NCI-H2107 treated with DMSO at 0.1 percent for 48 hours (cell line): ENCODE measurements at regions not wholly inside any gene's neighbourhood (a gene's known extent, or its start where the extent isn't known, plus 50 kb on each side); places are given as distances from the start of the nearest gene placed in this dataset.

ENCODE experiments used
- DNase-seq: peaks from one replicate; lab custom pipeline; 2025; ENCODE audit not compliant: unreplicated experiment; lab: John Stamatoyannopoulos, UW

DNA sequence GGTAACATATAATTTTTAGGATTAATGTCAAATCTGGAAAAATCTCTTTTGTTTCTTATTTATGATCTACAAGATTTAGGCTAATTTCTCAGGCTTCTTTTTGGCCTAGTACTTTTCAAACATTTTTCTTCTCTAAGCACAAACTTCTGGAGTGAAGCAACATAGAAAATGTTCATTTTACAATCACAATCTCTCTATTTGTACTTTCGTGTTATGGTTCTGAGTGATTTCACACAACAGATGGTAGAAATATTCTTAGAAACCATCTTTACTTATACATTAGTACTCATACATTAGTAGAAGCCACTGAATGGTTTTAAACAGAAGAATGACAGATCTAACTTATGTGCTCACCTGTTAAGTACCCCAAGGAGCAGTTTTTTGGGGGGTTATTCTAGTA, 106.3 kb upstream of the ANO3 start:
- no peak for DNase-seq

DNA sequence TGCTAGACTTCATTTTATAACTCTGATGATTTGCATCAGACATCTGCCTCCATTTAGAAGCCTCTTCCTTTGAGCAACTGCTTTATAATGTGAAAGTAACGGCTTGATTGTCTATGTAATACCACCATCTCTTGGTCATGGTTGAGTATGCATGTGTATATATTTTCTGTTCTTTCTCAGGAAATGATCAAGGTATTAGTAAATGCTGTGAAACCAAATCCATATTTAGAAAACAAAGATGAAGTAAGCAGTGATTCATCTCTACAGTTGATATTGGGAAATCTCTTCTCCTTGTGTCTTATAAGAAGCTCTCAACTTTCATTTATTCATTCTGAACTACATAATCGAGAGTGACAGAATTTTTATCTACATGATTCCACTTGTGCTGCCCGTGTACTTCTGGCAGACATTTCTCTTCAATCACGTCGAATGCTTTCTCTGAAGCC, 104.6 kb upstream of the ANO3 start:
- no peak for DNase-seq

DNA sequence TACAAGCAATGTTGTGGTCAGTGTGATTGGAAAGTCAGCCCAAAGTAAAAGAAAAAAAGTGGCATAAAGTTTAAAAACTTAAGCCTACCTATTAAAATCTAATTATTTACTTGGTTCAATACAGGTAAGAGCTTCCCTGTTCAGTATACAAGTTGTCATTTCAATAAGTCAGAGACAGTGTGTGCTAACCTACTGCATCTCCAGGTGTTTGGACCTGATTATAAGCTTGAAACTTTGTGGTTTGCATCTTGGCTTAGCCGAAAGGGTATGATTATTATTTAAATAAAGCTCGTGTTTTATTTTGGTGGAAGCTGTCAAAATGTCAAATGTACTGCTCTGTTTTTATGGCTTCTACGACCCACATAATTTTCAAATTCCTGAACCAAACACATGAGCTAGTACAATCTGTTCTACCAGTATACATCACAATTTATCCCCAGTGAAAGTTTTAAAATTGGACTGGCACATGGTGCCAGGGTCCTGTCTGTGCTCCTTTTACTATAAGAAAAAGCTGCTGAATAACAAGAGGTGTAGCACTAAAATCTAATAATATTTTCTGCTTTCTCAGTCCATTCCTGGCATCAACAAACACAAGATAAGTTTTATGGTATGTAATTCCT, 103.9 kb upstream of the ANO3 start:
- no peak for DNase-seq

DNA sequence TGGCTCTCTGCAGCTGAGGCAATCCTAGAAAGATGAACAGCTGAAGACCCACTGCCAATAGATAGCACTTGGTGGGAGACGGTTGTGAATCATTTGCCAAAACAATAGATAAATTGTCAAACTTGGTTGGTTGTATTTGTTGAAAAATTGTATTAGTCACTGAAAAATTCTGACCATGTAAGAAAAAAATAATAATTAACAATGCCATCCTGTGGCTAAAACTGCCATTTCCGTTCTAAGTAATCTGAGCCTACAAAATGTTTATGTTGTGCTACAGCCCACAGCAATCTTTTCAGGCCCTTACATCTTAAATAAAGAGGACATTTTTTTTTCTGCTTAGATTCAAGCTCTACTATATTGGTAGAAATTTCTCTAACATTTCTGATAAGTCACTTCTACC, 103.2 kb upstream of the ANO3 start:
- no peak for DNase-seq

DNA sequence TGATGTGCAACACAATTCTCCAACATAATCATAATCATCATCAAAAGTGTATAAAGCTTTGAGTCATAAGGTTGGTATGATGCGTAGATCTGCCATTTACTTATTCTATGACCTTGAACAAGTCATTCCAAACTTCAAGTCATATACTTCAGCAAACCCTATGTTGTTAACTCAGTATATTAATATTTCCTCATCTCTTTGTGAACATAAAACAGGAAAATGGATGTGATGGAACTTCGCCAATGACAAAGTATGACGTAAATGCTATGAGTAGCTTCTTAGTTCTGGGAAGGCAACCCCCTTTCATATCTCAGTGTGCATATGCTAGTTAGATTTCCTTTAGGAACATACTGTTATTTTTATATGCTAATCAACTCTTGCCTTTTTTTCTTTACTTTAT, 102.7 kb upstream of the ANO3 start:
- DNase-seq, result no peak

DNA sequence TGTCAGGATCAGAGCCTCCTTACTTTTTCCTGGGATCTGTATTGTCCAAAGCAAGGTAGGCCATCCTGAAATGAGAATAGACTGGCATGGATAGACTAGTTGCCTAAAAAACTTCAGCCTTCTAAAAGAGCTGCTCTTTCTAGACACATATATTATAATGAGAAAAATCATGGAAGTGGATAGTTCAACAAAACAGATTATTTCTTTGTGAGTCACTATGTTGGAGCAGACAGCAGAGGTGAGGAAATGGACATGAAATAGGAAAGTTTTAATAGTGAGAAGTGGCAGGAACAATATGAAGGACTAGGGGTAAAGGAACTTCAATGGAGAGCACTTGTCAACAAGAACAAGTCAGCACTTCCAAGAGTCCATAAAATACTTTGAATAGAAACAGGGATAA, 101.9 kb upstream of the ANO3 start:
- no peak for DNase-seq

DNA sequence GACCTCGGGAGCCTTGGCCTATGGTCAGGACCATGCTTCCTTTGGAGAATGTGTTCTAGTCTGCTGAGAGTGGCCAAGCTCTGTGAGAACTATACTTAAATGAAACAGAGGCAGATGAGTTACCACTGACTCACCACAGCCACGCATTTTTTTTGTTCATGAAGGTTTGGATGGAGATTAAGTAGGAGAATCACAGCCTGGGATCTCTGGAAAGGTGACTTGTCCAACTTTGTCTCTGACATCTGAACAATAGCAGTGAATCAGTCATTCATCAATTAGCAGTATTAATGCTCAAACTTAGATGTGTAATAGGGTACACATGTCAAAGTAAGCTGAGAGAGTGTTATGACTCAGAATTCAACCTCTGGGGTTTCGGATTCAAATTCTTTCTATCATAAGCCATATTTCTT, 100.7 kb upstream of the ANO3 start:
- no peak for DNase-seq

DNA sequence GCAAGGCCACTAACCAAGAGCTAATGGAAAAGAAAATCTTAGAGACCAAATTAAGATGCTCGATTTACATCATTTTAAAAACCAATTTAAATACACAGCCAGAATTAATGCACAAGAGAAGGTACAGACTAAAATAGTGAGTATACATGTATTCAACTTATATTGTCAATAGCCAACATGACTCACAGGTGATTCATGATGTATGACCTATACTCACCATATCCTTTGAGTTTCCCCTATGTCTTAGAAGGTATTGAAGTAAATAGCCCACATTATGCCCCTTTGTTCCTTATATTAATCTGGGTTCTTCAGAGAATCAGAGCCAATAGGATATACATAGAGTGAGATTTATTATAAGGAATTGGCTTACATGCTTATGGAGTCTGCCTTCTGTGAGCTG, 97.5 kb upstream of the ANO3 start:
- DNase-seq, result no peak

DNA sequence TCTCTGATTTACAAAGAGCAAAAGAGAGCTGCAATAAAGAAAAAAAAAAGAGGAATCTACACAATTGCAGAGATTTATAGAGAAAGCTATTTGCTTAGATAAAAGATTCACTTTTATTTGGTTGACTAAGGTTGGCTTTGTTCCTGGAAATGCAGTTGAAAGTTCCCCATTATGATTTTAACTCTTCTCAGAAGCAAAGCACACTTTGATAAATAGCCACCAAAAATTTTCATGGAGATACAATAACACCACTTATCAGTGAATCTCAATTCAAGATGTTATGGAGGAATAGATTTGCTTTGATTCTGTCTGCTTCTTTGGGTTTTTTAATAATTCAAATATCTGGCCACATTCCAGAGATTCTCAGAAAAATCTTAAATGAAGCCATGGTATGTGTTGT, 88.5 kb upstream of the ANO3 start:
- DNase-seq, result no peak

DNA sequence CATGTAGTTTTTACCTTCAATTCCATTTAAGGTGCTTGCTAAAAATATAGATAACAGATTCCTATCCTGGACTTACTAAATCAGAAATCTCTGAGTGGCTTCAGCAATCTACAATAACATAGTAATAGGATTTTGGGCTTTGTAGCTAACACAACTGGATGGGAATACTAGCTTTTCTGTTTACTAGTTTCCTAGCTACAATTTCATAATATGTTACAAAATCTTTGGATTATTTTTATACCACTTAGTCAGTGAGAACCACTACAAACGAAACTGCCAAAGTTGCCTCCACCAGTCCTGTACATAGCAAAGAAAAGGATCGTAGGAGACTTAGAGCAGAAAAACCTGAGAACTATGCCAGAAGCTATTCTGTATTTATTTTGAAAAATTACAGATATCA, 87.7 kb upstream of the ANO3 start:
- no peak for DNase-seq

DNA sequence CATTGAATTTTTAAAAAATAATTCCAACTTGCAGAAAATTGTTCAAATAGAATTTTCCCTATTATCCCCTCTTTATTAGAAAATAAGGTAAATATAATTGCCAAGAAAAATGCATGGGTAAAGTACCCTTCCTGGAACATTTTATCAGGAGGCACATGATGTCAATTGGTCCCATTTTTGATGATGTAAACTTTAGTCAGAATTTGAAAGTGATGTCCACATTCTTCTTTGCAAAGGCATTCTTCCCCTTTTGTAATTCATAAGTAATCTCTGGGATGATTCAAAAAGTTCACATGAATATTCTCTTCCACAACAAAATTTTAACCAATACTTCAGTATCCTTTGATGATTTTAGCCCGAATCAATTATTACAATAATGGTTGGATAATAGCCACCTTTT, 86.9 kb upstream of the ANO3 start:
- DNase-seq, result no peak

DNA sequence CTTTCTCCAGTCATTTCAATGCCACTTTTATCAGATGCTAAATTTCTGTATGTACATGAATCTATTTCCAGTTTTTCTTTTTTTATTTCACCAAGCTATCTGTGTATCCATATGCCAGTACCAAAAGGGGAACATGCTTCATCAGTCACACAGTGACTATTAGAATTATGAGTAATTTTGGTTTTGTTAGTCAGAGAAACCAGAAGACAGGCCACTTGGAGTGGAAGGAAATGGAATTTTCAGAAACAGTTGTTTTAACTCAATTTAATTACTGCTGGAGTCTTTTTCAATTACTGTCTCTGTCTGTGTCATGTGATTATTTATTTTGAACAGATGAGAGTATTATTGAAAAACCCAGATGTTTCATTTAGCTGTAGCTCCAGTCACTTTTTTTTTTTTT, 84.6 kb upstream of the ANO3 start:
- DNase-seq, result no peak

DNA sequence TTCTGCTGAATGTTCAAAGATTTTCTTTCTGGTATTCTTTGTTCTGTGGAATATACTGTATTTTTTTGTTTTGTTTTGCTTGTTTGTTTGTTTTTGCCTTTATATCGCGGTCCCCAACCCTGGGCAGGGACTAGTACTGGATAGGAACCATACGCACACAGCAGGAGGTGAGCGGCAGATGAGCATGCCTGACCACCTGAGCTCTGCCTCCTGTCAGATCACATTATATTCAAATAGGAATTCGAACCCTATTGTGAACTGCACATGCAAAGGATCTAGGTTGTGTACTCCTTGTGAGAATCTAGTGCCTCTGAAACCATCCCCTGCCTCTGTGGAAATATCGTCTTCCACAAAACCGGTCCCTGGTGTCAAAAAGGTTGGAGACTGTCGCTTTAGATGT, 83.3 kb upstream of the ANO3 start:
- DNase-seq, result no peak

DNA sequence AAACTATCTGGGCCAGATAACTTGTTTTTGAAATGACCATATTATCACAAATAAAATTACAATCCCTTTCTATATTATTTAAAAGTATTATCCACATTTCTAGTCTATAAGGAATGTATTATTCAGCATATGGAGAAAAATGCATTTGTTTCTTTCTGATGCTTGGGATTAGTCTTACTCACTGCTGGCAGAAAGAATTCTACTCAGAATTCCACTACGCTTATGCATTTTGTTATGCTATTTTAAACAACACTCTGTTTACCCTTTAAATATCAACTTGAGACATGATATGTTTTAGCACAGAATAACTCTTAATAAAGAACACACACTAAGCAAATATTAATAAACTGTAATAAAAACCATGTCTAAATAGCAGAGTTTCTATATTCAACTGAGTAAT, 77.6 kb upstream of the ANO3 start:
- no peak for DNase-seq

DNA sequence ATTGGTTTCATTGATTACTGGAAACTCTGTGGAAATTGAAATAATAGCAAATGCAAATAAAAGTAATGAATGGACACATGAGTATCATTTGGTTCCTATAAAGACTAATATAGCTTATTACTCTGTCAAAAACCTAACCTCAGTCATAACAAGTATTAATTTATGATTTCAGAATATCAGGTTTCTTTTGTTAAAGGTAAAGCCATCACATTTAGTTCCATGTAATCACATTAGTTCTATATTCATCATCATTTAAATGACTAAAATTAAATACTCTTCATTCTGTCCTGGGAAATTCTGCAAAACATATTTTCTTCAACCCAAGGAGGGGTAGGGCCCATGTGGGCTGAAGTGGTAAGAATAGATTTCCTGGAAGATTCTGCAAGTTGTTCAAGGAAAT, 68.2 kb upstream of the ANO3 start:
- no peak for DNase-seq

DNA sequence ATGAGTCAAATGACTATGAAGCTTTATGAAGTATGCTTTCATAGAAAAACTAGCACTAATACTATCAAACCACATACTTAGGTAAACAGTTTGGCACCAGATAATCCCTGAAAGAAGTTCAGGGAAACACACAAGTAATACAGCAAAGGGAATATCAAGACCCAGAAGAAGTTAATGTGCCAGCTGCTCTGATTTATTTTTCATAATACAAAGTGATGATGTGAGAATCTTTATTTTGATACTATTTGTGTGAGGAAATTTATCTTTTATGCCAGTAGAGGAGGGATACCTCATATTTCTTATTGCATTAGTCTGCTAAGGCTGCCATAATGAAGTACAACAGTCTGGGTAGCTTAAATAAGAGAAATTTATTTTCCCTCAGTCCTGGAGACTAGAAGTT, 67.7 kb upstream of the ANO3 start:
- no peak for DNase-seq

DNA sequence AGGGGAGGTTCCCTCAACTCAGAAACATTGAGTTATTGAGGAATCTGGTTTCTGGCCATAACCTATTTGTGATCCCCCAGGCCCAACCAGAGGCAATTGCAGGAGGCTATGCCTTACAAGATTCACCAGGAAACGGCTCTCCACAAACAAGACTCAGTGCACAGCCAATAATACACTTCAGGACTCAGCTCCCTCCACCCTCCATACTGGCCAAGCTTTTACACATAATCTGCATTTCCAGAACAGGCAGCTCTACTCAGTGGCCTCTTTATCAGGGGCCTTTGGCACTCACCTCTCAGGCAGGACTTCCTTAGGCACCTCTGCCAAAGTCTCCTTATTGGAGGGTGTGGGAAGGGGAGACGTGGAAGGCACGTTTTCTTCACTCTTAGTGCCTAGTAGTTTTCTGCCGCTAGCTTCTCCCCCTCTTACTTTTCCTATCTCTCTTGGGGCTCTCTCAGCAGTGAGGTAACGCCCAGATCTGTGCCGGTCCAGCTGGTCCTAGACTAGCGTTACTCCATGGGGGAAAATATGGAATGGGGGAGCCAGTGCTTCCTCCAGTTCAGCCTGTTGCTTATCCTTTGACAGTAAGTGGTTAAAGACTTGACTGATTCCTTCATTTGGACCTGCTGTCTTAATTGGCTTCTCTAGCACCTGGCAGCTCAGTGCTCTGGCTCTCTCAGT, 62.8 kb upstream of the ANO3 start:
- DNase-seq, result no peak

DNA sequence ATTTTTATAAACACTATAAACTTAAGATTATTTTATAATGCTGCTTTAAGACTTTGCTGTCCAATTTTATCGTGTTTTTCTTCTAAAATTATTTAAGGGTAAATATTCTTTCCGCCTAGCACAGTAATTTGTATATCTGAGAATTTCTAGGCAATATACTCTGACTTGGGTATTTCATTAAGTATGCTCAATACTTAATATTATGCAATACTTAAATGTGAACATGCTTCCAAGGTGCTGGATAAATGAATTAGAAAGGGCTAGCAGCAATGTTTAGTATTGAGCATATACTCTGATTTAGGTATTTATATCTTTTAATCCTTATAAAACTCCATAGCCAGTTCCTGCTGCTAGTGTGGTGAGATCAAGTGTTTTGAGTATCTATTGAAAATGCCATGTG, 60.3 kb upstream of the ANO3 start:
- no peak for DNase-seq

DNA sequence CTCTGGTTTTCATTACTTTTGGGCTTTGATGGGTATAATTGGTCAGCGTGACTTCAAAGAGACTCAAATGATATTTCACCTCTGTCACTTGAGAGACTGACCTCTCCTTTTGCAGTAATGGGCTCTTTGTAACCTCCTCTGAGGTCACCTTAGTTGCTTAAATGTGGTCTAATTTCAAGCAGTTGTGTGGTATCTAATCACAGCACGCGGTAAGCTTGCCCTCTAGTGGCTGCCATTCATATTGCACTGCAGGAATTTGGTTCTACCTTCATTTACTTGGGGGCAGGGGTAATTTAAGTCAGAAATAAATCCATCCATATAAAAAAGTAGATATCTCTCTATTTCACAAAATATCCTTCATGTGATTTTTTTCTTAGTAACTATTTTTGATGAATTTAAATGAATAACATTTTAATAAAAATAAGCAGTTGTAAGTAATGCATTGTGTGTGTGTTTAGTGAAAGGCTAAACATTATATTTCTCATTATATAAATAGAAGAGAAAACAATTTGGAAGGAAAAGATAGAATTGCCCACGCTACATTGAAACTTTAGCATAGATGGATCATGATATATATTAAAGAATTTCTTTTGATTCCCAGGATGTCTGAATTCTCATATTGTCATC, 55.0 kb upstream of the ANO3 start:
- peak; percentile 3 for DNase-seq

DNA sequence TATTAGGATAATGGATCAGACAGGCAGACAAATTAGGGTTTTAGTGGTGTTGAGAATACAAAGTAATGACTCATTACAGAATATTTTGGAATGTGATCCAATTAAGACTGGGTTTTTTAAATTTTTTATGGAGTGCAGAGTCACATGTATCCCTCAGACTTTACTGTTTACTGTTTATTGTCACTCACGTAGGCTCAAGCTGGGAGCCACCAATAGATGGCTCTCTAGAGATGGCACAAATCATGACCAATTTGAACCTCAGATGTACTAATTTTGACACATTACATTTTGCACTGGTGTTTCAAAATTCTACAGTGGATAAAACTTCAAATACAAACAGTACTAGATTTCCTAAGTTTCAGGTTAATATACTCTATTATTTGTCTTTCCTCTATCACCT, 53.6 kb upstream of the ANO3 start:
- DNase-seq, result no peak
